ENCODE measurements at regions not wholly inside any gene's neighbourhood (a gene's known extent, or its start where the extent isn't known, plus 50 kb on each side); places are given as distances from the start of the nearest gene placed in this dataset.

DNA sequence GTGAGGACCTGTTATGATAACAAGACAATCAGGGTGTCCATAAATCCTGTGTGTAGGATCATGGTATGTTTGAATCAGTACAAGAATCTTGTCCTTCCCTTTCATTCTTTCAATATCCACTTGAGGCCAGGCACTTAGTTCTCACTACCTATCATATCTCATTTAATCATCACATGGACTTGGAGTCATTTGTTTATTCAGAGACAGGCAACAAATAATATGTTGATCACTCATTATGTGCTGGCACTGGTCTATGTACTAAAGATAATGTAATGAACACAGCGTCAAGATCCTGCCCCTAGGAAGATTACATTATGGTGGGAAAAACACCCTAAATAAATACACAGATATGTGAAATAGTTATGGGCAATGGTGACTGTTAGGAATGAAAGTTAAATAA lies 342.6 kb downstream of the LPIN1 start:
- H3K9me3 ChIP-seq (ENCODE audit: control insufficient read depth, low read depth, low read length): no peaks in the 10 kb centered on the region
- no peaks in the 10 kb centered on the region for H3K27me3 ChIP-seq (ENCODE audit: control insufficient read depth, extremely low read depth, insufficient read depth, low read length)
- no peaks in the 10 kb centered on the region for H3K79me2 ChIP-seq (ENCODE audit: control insufficient read depth, insufficient read depth, low read length)
- TF ChIP-seq EZH2 (IDR thresholded peaks at IDR 0.05; ENCODE audit: low read length): no peak
- TF ChIP-seq, protein P1, sequence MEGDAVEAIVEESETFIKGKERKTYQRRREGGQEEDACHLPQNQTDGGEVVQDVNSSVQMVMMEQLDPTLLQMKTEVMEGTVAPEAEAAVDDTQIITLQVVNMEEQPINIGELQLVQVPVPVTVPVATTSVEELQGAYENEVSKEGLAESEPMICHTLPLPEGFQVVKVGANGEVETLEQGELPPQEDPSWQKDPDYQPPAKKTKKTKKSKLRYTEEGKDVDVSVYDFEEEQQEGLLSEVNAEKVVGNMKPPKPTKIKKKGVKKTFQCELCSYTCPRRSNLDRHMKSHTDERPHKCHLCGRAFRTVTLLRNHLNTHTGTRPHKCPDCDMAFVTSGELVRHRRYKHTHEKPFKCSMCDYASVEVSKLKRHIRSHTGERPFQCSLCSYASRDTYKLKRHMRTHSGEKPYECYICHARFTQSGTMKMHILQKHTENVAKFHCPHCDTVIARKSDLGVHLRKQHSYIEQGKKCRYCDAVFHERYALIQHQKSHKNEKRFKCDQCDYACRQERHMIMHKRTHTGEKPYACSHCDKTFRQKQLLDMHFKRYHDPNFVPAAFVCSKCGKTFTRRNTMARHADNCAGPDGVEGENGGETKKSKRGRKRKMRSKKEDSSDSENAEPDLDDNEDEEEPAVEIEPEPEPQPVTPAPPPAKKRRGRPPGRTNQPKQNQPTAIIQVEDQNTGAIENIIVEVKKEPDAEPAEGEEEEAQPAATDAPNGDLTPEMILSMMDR (optimal IDR thresholded peaks at IDR 0.05 in 1 of 3, IDR thresholded peaks at IDR 0.05 in 1 of 3, conservative IDR thresholded peaks at IDR 0.05 in 1 of 3; ENCODE audit: extremely low read depth in 1 of 3, insufficient read depth in 2 of 3, low read length in 3 of 3): no peak
- H3K4me2 ChIP-seq (ENCODE audit: control insufficient read depth, extremely low read depth, insufficient read depth, low read depth, low read length): no peak overlapping the region
- no peak for FAIRE-seq
- H3K4me1 ChIP-seq (ENCODE audit: control insufficient read depth, extremely low read depth, insufficient read depth, low read length): peaks cover 18% of the 10 kb centered on the region
- no peak overlapping the region for H2AFZ ChIP-seq (ENCODE audit: control insufficient read depth, low read length)
- H3K4me3 ChIP-seq (ENCODE audit: control insufficient read depth in 2 of 3, extremely low read depth in 1 of 3, insufficient read depth in 2 of 3, low read depth in 1 of 3, low read length in 3 of 3): no peak overlapping the region
- no peaks in the 10 kb centered on the region for H3K36me3 ChIP-seq (ENCODE audit: control insufficient read depth in 2 of 2, extremely low read depth in 1 of 2, insufficient read depth in 2 of 2, low read length in 2 of 2)
- no peak for DNase-seq (ENCODE audit: low read depth, low spot score)
- no peaks in the 10 kb centered on the region for H3K9me1 ChIP-seq (ENCODE audit: control insufficient read depth, extremely low read depth, insufficient read depth, low read length)
- H3K27ac ChIP-seq (ENCODE audit: control insufficient read depth, insufficient read depth, low read length): no peak overlapping the region
- dilution Hi-C loops (cut with MboI; ENCODE audit: extremely low pct_ligation_motif_present, low sequenced_read_pairs): no loop called here
- no peaks in the 10 kb centered on the region for H4K20me1 ChIP-seq (ENCODE audit: control insufficient read depth, extremely low read depth, insufficient read depth, low read length)
- no peak overlapping the region for H3K9ac ChIP-seq (ENCODE audit: control insufficient read depth, extremely low read depth, insufficient read depth, low read length)

DNA sequence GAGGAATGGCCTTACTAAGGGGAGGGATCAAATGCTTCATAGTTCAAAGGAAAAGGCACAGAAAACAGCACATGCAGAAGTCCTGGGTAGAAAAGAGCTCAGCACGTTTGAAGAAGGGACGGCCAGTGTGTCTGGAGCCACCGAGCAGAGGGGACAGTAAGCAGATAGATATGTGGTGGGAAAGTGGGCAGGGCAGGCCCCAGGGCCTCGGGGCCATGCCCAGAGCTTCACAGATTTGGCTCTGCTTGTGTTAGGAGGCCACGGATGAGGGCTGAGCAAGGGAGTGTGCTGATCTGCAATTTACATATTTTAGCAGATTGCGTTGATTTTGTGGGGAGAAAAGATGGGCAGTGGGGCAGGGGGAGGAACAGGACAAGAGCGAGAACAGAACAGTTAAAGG lies 343.1 kb downstream of the LPIN1 start:
- H3K4me1 ChIP-seq (ENCODE audit: control insufficient read depth, extremely low read depth, insufficient read depth, low read length): peaks cover 18% of the 10 kb centered on the region
- no peaks in the 10 kb centered on the region for H3K9me3 ChIP-seq (ENCODE audit: control insufficient read depth, low read depth, low read length)
- H4K20me1 ChIP-seq (ENCODE audit: control insufficient read depth, extremely low read depth, insufficient read depth, low read length): no peaks in the 10 kb centered on the region
- H3K4me3 ChIP-seq (ENCODE audit: control insufficient read depth in 2 of 3, extremely low read depth in 1 of 3, insufficient read depth in 2 of 3, low read depth in 1 of 3, low read length in 3 of 3): no peak overlapping the region
- DNase-seq (ENCODE audit: low read depth, low spot score): no peak
- no peak overlapping the region for H3K4me2 ChIP-seq (ENCODE audit: control insufficient read depth, extremely low read depth, insufficient read depth, low read depth, low read length)
- FAIRE-seq: no peak
- no peaks in the 10 kb centered on the region for H3K27me3 ChIP-seq (ENCODE audit: control insufficient read depth, extremely low read depth, insufficient read depth, low read length)
- no peak overlapping the region for H2AFZ ChIP-seq (ENCODE audit: control insufficient read depth, low read length)
- no peaks in the 10 kb centered on the region for H3K79me2 ChIP-seq (ENCODE audit: control insufficient read depth, insufficient read depth, low read length)
- H3K9me1 ChIP-seq (ENCODE audit: control insufficient read depth, extremely low read depth, insufficient read depth, low read length): no peaks in the 10 kb centered on the region
- H3K36me3 ChIP-seq (ENCODE audit: control insufficient read depth in 2 of 2, extremely low read depth in 1 of 2, insufficient read depth in 2 of 2, low read length in 2 of 2): no peaks in the 10 kb centered on the region
- no peak for TF ChIP-seq EZH2 (IDR thresholded peaks at IDR 0.05; ENCODE audit: low read length)
- TF ChIP-seq, protein P1 (optimal IDR thresholded peaks at IDR 0.05 in 1 of 3, IDR thresholded peaks at IDR 0.05 in 1 of 3, conservative IDR thresholded peaks at IDR 0.05 in 1 of 3; ENCODE audit: extremely low read depth in 1 of 3, insufficient read depth in 2 of 3, low read length in 3 of 3): no peak
- dilution Hi-C loops (cut with MboI; ENCODE audit: extremely low pct_ligation_motif_present, low sequenced_read_pairs): no loop called here
- H3K27ac ChIP-seq (ENCODE audit: control insufficient read depth, insufficient read depth, low read length): no peak overlapping the region
- H3K9ac ChIP-seq (ENCODE audit: control insufficient read depth, extremely low read depth, insufficient read depth, low read length): no peak overlapping the region
